SIG-M5 (cell line): ENCODE measurements at regions not wholly inside any gene's neighbourhood (a gene's known extent, or its start where the extent isn't known, plus 50 kb on each side); places are given as distances from the start of the nearest gene placed in this dataset.

Experiments used
- DNase-seq: peaks from one replicate; lab custom pipeline; 2025; lab: John Stamatoyannopoulos, UW

DNA sequence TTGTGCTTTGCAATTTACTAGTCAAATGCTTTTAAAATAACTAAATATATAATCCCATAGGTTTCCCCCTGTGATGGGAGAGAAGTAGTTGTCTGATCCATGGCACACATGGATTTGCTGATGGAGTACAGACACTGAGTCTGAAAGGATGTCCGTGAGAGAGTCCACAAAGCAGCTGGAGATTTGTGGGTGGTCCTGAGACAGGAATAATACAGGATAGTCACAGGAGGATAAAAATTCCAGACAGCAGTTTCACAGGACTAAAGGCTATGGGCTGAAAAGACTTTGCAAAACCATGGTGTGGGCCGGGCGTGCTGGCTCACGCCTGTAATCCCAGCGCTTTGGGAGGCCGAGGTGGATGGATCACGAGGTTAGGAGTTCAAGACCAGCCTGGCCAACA is 58.7 kb upstream of the ZFR start:
- no peak for DNase-seq

DNA sequence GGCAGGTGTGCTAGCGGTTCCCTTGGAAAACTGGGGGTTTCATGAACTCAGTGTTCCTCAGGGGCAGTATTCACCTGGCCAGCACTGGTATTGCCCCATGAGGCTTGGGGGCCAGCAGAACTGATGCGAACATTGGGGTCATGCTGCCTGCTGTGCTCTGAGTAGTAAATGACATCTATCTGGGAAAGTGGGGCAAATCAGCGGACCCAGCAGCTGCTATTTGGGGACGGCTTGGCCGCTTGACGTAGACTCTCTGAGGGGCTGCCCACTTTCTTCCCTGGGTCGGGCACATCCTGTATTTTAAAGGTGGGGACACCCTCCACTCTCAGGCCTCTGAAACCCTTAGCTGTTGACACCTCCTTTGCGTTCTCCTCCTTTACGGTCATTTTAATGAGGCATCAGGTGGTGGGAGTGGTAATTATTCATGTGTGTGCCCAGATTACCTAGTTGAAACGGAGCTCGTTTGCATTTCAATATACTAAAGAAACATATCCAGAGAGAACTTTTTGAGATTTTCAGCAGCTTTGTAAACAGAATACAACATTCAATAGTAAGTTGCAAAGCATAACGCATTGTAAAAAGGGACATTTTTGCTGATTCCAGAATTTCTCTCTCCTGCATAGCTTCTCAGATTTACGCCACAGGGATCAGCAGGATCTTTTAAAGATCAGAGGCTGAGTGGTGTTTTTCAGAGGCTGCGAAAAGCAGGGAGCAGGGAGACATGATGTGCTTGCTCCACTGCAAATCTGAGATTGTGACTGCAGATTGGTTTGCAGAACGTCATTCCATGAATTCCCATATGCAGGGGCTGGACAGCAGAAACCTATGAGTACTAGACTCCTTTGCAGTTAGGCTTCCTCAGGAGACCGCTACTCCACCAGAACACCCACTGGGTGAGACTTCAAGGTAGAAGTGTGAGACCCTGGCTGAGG is 56.8 kb upstream of the ZFR start:
- DNase-seq = no peak

DNA sequence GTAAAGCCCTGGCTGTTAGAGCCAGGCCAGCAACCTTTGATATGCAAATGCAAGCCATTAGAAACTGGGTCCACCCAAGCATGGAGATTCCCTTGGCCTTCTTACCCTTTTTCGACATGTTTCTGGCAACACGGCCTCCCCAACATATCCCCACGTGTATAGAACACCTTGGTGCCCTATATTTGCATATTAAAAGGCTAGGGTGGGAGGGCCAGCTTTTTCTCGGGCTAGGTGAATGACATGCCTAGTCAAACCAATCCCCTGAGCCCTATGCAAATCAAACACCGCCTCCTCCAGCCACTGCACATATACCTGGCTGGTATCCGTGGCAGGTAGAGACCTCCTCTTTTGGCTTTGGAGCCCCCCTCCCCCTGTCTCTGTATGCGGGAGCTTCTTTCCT is 55.6 kb upstream of the ZFR start:
- no peak for DNase-seq

DNA sequence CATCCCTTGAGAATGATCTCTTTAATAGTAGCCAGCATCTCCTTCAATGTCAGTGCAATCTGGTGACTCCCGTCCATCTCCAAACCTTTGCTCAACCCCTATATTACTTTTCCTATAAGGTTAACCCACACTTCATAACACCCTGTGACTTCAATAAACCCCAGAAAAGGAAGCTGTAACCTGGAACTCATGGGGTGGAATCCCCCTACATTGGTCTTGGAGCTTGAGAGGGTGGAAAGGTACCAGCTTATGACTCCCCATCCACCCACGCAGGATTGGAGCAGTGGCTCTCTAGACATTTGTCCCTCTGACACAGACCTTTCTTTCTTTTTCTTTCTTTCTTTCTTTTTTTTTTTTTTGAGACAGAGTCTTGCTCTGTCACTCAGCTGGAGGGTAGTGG is 54.7 kb upstream of the ZFR start:
- DNase-seq = no peak

DNA sequence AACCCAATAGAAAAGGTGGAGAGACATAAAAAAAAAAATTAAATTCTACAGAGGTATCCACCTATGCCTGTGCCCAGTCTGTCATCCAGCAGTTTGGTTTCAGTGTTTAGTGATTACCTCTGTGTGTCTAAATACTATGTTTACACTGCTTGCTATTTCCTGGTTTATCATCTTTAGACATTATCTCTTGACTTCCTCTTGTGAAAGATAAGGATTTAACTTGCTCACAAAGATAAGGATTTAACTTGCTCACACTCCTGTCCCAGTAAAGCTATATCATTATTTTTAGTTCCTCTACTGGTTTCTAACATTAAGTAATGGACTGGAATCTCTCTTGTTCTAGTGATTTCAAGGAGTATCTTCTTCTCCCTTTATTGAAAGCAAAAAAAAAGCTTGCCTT is 53.9 kb upstream of the ZFR start:
- no peak for DNase-seq

DNA sequence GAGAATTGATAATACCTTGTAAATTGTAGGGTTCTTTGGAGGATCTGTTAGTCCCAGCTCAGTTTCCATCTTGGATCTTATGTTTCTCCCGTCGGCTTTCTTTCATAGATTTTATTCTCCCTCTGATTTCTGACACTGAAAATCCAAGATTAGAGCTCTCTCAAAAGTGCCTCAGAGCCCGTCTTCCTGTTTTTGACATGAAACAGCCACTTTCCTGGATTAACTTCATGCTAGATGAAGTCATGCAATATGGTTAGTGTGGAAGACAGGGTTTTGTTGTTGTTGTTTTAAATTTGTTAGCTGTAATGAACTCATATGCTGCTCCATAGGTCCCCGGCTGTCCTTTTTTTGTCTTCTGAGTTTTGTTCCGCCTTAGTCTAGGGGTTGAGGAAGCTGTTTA is 51.6 kb upstream of the ZFR start:
- DNase-seq = no peak

DNA sequence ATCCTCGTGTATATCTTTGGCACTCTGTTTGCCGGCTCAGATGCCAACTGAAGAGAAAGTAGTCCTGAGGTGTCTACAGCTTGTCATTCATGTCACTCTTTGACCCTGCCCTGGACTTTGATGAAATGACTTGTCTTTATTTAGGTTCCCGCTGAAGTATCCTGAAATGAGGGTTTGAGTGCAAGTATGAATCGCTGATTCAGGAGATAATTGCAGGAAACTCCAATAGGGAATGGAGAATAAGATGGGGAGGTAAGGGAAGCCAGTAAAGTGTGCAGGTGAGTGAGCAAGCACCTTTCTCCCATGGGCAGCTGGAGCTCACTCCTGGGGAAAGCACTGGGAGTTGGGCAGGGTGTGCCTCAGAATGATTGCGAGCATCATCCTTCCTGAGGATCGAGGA is 50.3 kb upstream of the ZFR start:
- no peak for DNase-seq
